Activated CD8-positive, alpha-beta T cell treated with anti-CD3 and anti-CD28 coated beads for 36 hours (primary cell): ENCODE measurements at regions not wholly inside any gene's neighbourhood (a gene's known extent, or its start where the extent isn't known, plus 50 kb on each side); places are given as distances from the start of the nearest gene placed in this dataset.

Experiments used
- ATAC-seq: fragments of 200-7000 bp; cut with Tn5 transposase; one replicate; pipeline ENCODE4 v1.10.0; 2021; ENCODE audit warnings: mild to moderate bottlenecking, moderate library complexity
- CTCF ChIA-PET: fragments of 350-600 bp; sonication (Branson Sonifier 250); formaldehyde crosslinking; loops from one replicate; lab custom pipeline; 2021; ENCODE audit warnings: antibody characterized with exemption; lab: Charles Lee
- POLR2A ChIA-PET: fragments of 350-600 bp; sonication (Branson Sonifier 250); formaldehyde crosslinking; loops from one replicate; lab custom pipeline; 2021; ENCODE audit warnings: antibody characterized with exemption; lab: Charles Lee
- DNase-seq: peaks from one replicate; pipeline ENCODE4 v3.0.0-alpha.2; 2020
- H3K27ac Mint-ChIP-seq: one replicate; pipeline ENCODE4 v1.8.0; 2021; ENCODE audit warnings: mild to moderate bottlenecking, mixed read lengths
- H3K27me3 Mint-ChIP-seq: one replicate; pipeline ENCODE4 v1.8.0; 2021; ENCODE audit warnings: mixed read lengths
- H3K36me3 Mint-ChIP-seq: one replicate; pipeline ENCODE4 v1.8.0; 2021; ENCODE audit warnings: low read depth, mixed read lengths
- H3K4me1 Mint-ChIP-seq: one replicate; pipeline ENCODE4 v1.8.0; 2021; ENCODE audit warnings: low read depth, mixed read lengths
- H3K4me3 Mint-ChIP-seq: one replicate; pipeline ENCODE4 v1.8.0; 2021; ENCODE audit warnings: mild to moderate bottlenecking, moderate library complexity, mixed read lengths
- H3K9me3 Mint-ChIP-seq: one replicate; pipeline ENCODE4 v1.8.0; 2021; ENCODE audit warnings: mixed read lengths
- intact Hi-C: fragments of 100-400 bp; cut with micrococcal nuclease; formaldehyde crosslinking; loops from one replicate; pipeline ENCODE4 v1.10.0; 2022
- TF ChIP-seq, protein P1 (sequence below): fragments of 200-600 bp; IDR thresholded peaks from one replicate; pipeline ENCODE4 v1.8.0; 2022; ENCODE audit warnings: antibody characterized with exemption, mild to moderate bottlenecking

DNA sequence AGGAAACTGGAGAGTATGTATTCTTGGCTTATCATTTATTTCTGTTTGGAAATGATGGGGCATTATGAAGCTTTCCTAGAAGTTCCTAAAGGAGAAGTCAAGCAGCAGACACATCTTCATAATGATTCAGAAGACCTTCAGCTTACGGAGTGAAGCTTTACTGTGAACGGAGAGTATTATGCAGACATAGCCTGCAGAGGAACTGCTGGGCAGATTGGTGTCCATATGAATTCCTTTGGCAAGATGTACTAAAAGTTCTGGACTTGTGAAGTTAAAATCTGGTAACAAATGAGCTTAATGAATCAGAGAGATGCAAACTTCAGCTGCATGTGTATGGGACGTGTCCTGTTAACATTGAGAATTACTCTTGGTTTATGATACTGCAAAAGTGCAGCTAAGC lies 60.1 kb downstream of the NABP1 start:
- peaks cover 6% of the 10 kb centered on the region for H3K27me3 Mint-ChIP-seq
- CTCF ChIA-PET, result interaction anchor here (1.0 to 1.8 kb wide), 5 partner anchors 9 to 520 kb away, joined by 3 to 6 read pairs (median 3); no protein-coding TSS in a partner anchor

DNA sequence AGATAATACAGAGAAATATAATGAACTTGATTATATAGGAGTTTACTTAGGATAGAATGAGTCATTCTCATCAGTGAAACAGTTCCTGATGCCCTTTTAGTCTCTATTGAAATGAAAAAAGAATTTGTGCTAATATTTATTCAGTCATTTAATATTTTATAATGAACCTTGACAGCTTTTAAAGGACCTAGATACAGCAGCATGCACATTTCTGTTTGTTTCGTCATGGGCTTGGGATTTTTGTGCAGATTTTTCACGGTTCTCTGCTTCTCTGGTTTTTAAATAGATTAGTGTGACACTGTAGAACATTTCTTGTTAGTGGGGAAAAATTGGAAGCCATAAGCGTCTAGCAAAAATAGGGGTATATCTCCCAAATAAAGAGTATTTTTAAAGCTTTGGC lies 60.7 kb downstream of the NABP1 start:
- ATAC-seq (no peak), DNase-seq (no peak)
- ChIA-PET POLR2A (no interaction called here), CTCF (interaction anchor here (1.0 to 1.8 kb wide), 5 partner anchors 10 to 199 kb away, joined by 3 to 6 read pairs (median 3); no protein-coding TSS in a partner anchor)
- Mint-ChIP-seq H3K4me1 (peaks cover 15% of the 10 kb centered on the region), H3K27ac (no peak overlapping the region), H3K36me3 (no peaks in the 10 kb centered on the region), H3K9me3 (no peaks in the 10 kb centered on the region), H3K27me3 (peaks cover 8% of the 10 kb centered on the region), H3K4me3 (no peak overlapping the region)
- TF ChIP-seq, protein P1, sequence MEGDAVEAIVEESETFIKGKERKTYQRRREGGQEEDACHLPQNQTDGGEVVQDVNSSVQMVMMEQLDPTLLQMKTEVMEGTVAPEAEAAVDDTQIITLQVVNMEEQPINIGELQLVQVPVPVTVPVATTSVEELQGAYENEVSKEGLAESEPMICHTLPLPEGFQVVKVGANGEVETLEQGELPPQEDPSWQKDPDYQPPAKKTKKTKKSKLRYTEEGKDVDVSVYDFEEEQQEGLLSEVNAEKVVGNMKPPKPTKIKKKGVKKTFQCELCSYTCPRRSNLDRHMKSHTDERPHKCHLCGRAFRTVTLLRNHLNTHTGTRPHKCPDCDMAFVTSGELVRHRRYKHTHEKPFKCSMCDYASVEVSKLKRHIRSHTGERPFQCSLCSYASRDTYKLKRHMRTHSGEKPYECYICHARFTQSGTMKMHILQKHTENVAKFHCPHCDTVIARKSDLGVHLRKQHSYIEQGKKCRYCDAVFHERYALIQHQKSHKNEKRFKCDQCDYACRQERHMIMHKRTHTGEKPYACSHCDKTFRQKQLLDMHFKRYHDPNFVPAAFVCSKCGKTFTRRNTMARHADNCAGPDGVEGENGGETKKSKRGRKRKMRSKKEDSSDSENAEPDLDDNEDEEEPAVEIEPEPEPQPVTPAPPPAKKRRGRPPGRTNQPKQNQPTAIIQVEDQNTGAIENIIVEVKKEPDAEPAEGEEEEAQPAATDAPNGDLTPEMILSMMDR, result no peak
- intact Hi-C loops, result no loop called here

More for the DNA sequence above, 60.1 kb downstream of the NABP1 start:
- Mint-ChIP-seq H3K27ac (no peak overlapping the region), H3K9me3 (no peaks in the 10 kb centered on the region), H3K4me3 (no peak overlapping the region), H3K4me1 (peaks cover 15% of the 10 kb centered on the region), H3K36me3 (no peaks in the 10 kb centered on the region)
- POLR2A ChIA-PET, result no interaction called here
- DNase-seq, result no peak
- TF ChIP-seq, protein P1, result no peak
- intact Hi-C loops, result no loop called here
- ATAC-seq, result no peak

DNA sequence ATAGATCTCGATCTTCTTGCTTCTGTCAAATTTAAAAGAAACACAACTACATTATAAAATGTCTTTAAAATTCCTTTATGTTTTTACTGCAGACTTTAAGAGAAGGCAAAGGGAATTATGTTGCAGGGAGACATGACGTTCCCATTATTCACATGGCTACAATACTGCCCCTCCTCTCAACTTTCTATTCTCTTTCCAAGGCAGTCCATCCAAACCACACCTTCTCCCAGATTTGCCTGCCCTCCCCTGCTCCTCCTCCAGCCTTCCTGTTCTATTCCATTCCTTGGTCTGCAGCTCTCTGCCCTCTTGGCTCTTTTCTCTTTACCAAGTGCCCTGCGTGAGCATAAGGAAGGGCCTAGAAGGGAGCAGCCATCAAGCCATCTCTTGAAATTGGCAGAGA lies 61.3 kb downstream of the NABP1 start:
- Mint-ChIP-seq H3K27ac (no peak overlapping the region), H3K27me3 (peaks cover 8% of the 10 kb centered on the region)
- CTCF ChIA-PET, result interaction anchor here (0.9 to 1.8 kb wide), 7 partner anchors 9 to 200 kb away, joined by 3 read pairs; no protein-coding TSS in a partner anchor

GRCh38 chr2:191740016-191740419 lies 62.1 kb downstream of the NABP1 start:
- Mint-ChIP-seq H3K36me3 (no peaks in the 10 kb centered on the region), H3K4me3 (no peak overlapping the region), H3K4me1 (peaks cover 15% of the 10 kb centered on the region), H3K27ac (peak overlapping the region; percentile 63), H3K27me3 (peaks cover 8% of the 10 kb centered on the region), H3K9me3 (no peaks in the 10 kb centered on the region)
- intact Hi-C loops, result no loop called here
- TF ChIP-seq, protein P1, result no peak
- ChIA-PET POLR2A (no interaction called here), CTCF (interaction anchor here (0.9 to 1.4 kb wide), 5 partner anchors 8 to 201 kb away, joined by 3 read pairs; no protein-coding TSS in a partner anchor)
- DNase-seq (peak; percentile 73), ATAC-seq (peak; percentile 95)

More for the DNA sequence above, 61.3 kb downstream of the NABP1 start:
- H3K36me3 Mint-ChIP-seq, result no peaks in the 10 kb centered on the region
- DNase-seq (no peak), ATAC-seq (no peak)
- intact Hi-C loops, result no loop called here
- H3K4me1 Mint-ChIP-seq, result peaks cover 15% of the 10 kb centered on the region
- H3K9me3 Mint-ChIP-seq, result no peaks in the 10 kb centered on the region
- no peak overlapping the region for H3K4me3 Mint-ChIP-seq
- POLR2A ChIA-PET, result no interaction called here
- TF ChIP-seq, protein P1, result no peak

- intact Hi-C loops, result no loop called here
- POLR2A ChIA-PET, result no interaction called here
- TF ChIP-seq, protein P1, result no peak
- peaks cover 15% of the 10 kb centered on the region for H3K4me1 Mint-ChIP-seq
- no peak overlapping the region for H3K27ac Mint-ChIP-seq
- DNase-seq, result no peak
- H3K27me3 Mint-ChIP-seq, result peaks cover 13% of the 10 kb centered on the region
- CTCF ChIA-PET, result interaction anchor here (1.4 kb wide), 1 partner anchor 124 kb away, joined by 3 read pairs; no protein-coding TSS in a partner anchor
- no peak for ATAC-seq
- no peaks in the 10 kb centered on the region for H3K9me3 Mint-ChIP-seq
- no peak overlapping the region for H3K4me3 Mint-ChIP-seq
- no peaks in the 10 kb centered on the region for H3K36me3 Mint-ChIP-seq
Observed at GRCh38 chr2:191740759-191741158, 62.8 kb downstream of the NABP1 start.
